Fibroblast of lung (primary cell): ENCODE measurements at regions not wholly inside any gene's neighbourhood (a gene's known extent, or its start where the extent isn't known, plus 50 kb on each side); places are given as distances from the start of the nearest gene placed in this dataset.

Source experiments
- DNase-seq, 2 donors: peaks; one replicate each; pipeline versions ENCODE4 v3.0.0 to v3.0.0-alpha.2; 2010; ENCODE audit warnings: low read depth in 2 of 2
- H2AFZ ChIP-seq: 2 replicates; pipeline ENCODE4 v1.5.1; 2012; ENCODE audit warnings: low read length, control low read depth, inconsistent platforms
- H3K27ac ChIP-seq: 2 replicates; pipeline ENCODE4 v1.5.1; 2011; ENCODE audit warnings: low read length, control low read depth; ENCODE audit not compliant: insufficient read depth
- H3K27me3 ChIP-seq: 2 replicates; pipeline ENCODE4 v1.5.1; 2011; ENCODE audit warnings: mild to moderate bottlenecking, low read length; ENCODE audit not compliant: control insufficient read depth, insufficient read depth
- H3K36me3 ChIP-seq: 2 replicates; pipeline ENCODE4 v1.5.1; 2011; ENCODE audit warnings: low read length; ENCODE audit not compliant: control insufficient read depth, insufficient read depth
- H3K4me1 ChIP-seq: 2 replicates; pipeline ENCODE4 v1.5.1; 2011; ENCODE audit warnings: low read length; ENCODE audit not compliant: control insufficient read depth, insufficient read depth; ENCODE audit errors: extremely low read depth
- H3K4me2 ChIP-seq: 2 replicates; pipeline ENCODE4 v1.5.1; 2011; ENCODE audit warnings: low read length, control low read depth; ENCODE audit not compliant: insufficient read depth; ENCODE audit errors: extremely low read depth
- H3K4me3 ChIP-seq, 4 experiments: fragments of 200-600 bp in 1 of 4; sonication (generic) in 1 of 4; replicated peaks in 1 of 4; 2 replicates each; pipeline ENCODE4 v1.5.1; 2011 to 2016; ENCODE audit warnings: low read length in 4 of 4, low read depth in 3 of 4, mild to moderate bottlenecking in 3 of 4, control low read depth in 2 of 4, inconsistent platforms in 1 of 4, mixed read lengths in 1 of 4; ENCODE audit not compliant: insufficient read depth in 1 of 4; ENCODE audit errors: control extremely low read depth in 1 of 4
- H3K79me2 ChIP-seq: 2 replicates; pipeline ENCODE4 v1.5.1; 2012; ENCODE audit warnings: mild to moderate bottlenecking, low read length, inconsistent platforms; ENCODE audit not compliant: control insufficient read depth, insufficient read depth
- H3K9ac ChIP-seq: 2 replicates; pipeline ENCODE4 v1.5.1; 2011; ENCODE audit warnings: mild to moderate bottlenecking, low read length, control low read depth; ENCODE audit not compliant: insufficient read depth
- H3K9me3 ChIP-seq: 2 replicates; pipeline ENCODE4 v1.5.1; 2012; ENCODE audit warnings: low read depth, low read length; ENCODE audit not compliant: control insufficient read depth, insufficient read depth
- H4K20me1 ChIP-seq: 2 replicates; pipeline ENCODE4 v1.5.1; 2011; ENCODE audit warnings: low read length; ENCODE audit not compliant: control insufficient read depth, insufficient read depth; ENCODE audit errors: extremely low read depth
- EZH2 ChIP-seq: IDR thresholded peaks from 2 replicates; pipeline ENCODE4 v1.5.1; 2012; ENCODE audit warnings: low read length, control low read depth, mild to moderate bottlenecking; ENCODE audit errors: missing control alignments
- TF ChIP-seq, protein P1 (sequence below), 2 donors: IDR thresholded peaks in 1 of 2; conservative IDR thresholded peaks in 1 of 2; 1 replicate in 1 of 2; 2 replicates in 1 of 2; pipeline ENCODE4 v1.5.1; 2011 to 2012; ENCODE audit warnings: low read length in 2 of 2, control low read depth in 1 of 2, inconsistent platforms in 1 of 2, low read depth in 1 of 2, mild to moderate bottlenecking in 1 of 2

DNA sequence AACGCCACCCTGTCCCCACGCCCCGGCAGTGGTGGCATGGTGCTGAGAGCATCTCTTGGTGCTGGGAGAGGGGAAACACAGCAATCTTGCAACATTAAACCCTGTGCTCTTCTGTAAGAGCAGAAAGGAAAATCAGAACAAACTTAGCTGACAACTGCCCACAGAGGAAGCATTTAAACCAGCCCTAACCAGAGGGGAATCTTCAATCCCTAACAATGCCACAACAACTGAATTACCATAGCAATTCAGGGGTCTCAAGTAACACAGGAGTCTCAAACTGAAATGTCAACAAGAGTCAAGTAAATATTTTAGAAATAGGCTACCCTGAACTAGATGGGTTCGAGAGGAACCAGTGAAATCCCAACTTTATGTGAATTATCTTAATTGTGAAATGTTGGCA lies 1983.6 kb downstream of the NCAM2 start:
- Histone ChIP-seq H3K79me2 (no peaks in the 10 kb centered on the region), H3K4me3 (no peak overlapping the region), H2AFZ (no peak overlapping the region), H3K36me3 (no peaks in the 10 kb centered on the region), H3K27me3 (no peaks in the 10 kb centered on the region), H3K4me1 (no peaks in the 10 kb centered on the region), H3K9me3 (no peaks in the 10 kb centered on the region), H3K9ac (no peak overlapping the region), H3K4me2 (no peak overlapping the region), H3K27ac (no peak overlapping the region), H4K20me1 (no peaks in the 10 kb centered on the region)
- TF ChIP-seq EZH2: no peak
- TF ChIP-seq, protein P1, sequence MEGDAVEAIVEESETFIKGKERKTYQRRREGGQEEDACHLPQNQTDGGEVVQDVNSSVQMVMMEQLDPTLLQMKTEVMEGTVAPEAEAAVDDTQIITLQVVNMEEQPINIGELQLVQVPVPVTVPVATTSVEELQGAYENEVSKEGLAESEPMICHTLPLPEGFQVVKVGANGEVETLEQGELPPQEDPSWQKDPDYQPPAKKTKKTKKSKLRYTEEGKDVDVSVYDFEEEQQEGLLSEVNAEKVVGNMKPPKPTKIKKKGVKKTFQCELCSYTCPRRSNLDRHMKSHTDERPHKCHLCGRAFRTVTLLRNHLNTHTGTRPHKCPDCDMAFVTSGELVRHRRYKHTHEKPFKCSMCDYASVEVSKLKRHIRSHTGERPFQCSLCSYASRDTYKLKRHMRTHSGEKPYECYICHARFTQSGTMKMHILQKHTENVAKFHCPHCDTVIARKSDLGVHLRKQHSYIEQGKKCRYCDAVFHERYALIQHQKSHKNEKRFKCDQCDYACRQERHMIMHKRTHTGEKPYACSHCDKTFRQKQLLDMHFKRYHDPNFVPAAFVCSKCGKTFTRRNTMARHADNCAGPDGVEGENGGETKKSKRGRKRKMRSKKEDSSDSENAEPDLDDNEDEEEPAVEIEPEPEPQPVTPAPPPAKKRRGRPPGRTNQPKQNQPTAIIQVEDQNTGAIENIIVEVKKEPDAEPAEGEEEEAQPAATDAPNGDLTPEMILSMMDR (conservative IDR thresholded peaks at IDR 0.05 in 1 of 2, IDR thresholded peaks at IDR 0.05 in 1 of 2; ENCODE audit: low read depth in 1 of 2, low read length in 2 of 2): no peak
- DNase-seq: no peak

DNA sequence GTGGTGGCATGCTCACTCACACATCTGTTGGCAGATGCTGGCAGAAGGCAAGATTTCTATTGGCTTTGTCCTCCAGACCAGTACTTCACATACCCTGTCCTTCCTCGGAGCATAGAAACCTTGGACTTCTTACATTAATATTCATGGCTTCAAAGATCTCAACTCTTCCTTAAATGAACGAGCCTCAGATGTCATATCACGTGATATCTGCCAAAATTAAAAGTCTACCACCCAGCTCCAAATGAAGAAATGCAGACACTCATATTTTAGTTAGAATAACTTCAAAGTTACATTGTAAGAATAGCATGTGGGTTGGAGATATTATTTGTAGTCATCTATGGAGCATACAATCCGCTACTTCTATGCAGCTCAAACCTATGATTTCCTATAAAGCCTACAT lies 1994.9 kb downstream of the NCAM2 start:
- no peaks in the 10 kb centered on the region for H4K20me1 ChIP-seq
- TF ChIP-seq EZH2: no peak
- TF ChIP-seq, protein P1 (conservative IDR thresholded peaks at IDR 0.05 in 1 of 2, IDR thresholded peaks at IDR 0.05 in 1 of 2; ENCODE audit: low read depth in 1 of 2, low read length in 2 of 2): no peak
- H3K9ac ChIP-seq: no peak overlapping the region
- H3K4me3 ChIP-seq: no peak overlapping the region
- no peak overlapping the region for H3K27ac ChIP-seq
- no peaks in the 10 kb centered on the region for H3K36me3 ChIP-seq
- H3K9me3 ChIP-seq: no peaks in the 10 kb centered on the region
- no peaks in the 10 kb centered on the region for H3K4me1 ChIP-seq
- H2AFZ ChIP-seq: no peak overlapping the region
- DNase-seq: no peak
- H3K4me2 ChIP-seq: no peak overlapping the region
- H3K27me3 ChIP-seq: no peaks in the 10 kb centered on the region
- H3K79me2 ChIP-seq: no peaks in the 10 kb centered on the region

DNA sequence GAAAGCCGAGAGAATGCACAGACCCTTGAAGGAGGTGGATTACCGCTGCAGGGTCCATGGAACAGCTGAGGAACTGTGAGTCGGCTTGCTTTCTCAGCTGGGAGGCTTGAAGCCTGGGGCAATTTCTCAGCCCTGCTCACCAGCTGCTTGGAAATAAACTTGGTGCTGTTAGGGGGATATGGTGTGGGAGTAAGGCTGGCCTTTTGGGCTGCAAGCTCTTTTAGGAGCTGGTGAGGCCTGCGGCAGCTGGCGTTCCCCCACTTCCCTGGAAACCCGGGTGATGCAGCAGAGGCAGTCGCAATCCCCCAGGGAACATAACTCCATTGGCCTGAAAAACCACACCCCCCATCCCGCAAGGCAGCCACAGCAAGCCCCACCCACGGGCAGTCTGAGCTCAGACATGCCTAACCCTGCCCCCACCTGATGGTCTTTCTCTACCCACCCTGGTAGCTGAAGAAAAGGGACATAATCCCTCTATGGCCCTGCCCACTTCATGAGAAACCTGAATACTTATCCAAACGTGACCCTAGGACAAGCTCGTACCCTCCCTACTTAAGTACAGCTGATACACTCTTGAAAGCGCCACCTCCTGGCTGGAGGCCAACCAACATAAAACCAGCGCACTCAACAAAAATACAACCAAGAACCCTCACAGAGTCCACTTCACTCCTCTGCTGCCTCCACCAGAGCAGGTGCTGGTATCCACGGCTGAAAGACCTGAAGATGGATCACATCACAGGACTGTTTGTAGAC lies 1995.8 kb downstream of the NCAM2 start:
- no peak overlapping the region for H3K4me3 ChIP-seq
- no peak for TF ChIP-seq EZH2
- TF ChIP-seq, protein P1 (conservative IDR thresholded peaks at IDR 0.05 in 1 of 2, IDR thresholded peaks at IDR 0.05 in 1 of 2; ENCODE audit: low read depth in 1 of 2, low read length in 2 of 2): no peak
- H3K9me3 ChIP-seq: no peaks in the 10 kb centered on the region
- H3K4me1 ChIP-seq: no peaks in the 10 kb centered on the region
- H3K79me2 ChIP-seq: no peaks in the 10 kb centered on the region
- H3K9ac ChIP-seq: no peak overlapping the region
- H3K27me3 ChIP-seq: no peaks in the 10 kb centered on the region
- H3K36me3 ChIP-seq: no peaks in the 10 kb centered on the region
- DNase-seq: no peak
- H3K4me2 ChIP-seq: no peak overlapping the region
- no peak overlapping the region for H3K27ac ChIP-seq
- no peaks in the 10 kb centered on the region for H4K20me1 ChIP-seq
- no peak overlapping the region for H2AFZ ChIP-seq
